Hepatocyte (in vitro differentiated cells): ENCODE measurements at regions not wholly inside any gene's neighbourhood (a gene's known extent, or its start where the extent isn't known, plus 50 kb on each side); places are given as distances from the start of the nearest gene placed in this dataset.

ENCODE experiments used
- DNase-seq: peaks from one replicate; pipeline ENCODE4 v3.0.0-alpha.2; 2016; ENCODE audit warnings: low spot score
- H2AFZ ChIP-seq: fragments of 200-600 bp; sonication (generic); 2 replicates; pipeline ENCODE4 v1.6.0; 2016; ENCODE audit warnings: antibody characterized with exemption, mild to moderate bottlenecking
- H3K27ac ChIP-seq: fragments of 200-600 bp; sonication (generic); 2 replicates; pipeline ENCODE4 v1.5.1; 2016; ENCODE audit warnings: mild to moderate bottlenecking
- H3K27me3 ChIP-seq: fragments of 200-600 bp; sonication (generic); 2 replicates; pipeline ENCODE4 v1.6.1; 2016
- H3K36me3 ChIP-seq: fragments of 200-600 bp; sonication (generic); replicated peaks from 2 replicates; pipeline ENCODE4 v1.5.1; 2016; ENCODE audit warnings: low read depth; ENCODE audit not compliant: insufficient read depth
- H3K4me1 ChIP-seq: fragments of 200-600 bp; sonication (generic); 2 replicates; pipeline ENCODE4 v1.5.1; 2016; ENCODE audit warnings: mild to moderate bottlenecking, moderate library complexity; ENCODE audit not compliant: insufficient read depth
- H3K4me2 ChIP-seq: fragments of 200-600 bp; sonication (generic); 2 replicates; pipeline ENCODE4 v1.6.0; 2016
- H3K4me3 ChIP-seq: fragments of 200-600 bp; sonication (generic); 2 replicates; pipeline ENCODE4 v1.5.1; 2016; ENCODE audit warnings: mild to moderate bottlenecking
- H3K79me2 ChIP-seq: fragments of 200-600 bp; sonication (generic); 2 replicates; pipeline ENCODE4 v1.6.0; 2017; ENCODE audit warnings: mild to moderate bottlenecking
- H3K9me2 ChIP-seq: fragments of 200-600 bp; sonication (generic); replicated peaks from 2 replicates; pipeline ENCODE4 v1.6.0; 2017; ENCODE audit warnings: mild to moderate bottlenecking; ENCODE audit not compliant: insufficient read depth
- H3K9me3 ChIP-seq: fragments of 200-600 bp; sonication (generic); 2 replicates; pipeline ENCODE4 v1.5.1; 2016; ENCODE audit warnings: low read depth, mild to moderate bottlenecking
- H4K20me1 ChIP-seq: fragments of 200-600 bp; sonication (generic); 2 replicates; pipeline ENCODE4 v1.6.0; 2016; ENCODE audit warnings: mild to moderate bottlenecking; ENCODE audit not compliant: insufficient read depth, poor library complexity, severe bottlenecking
- EZH2 ChIP-seq: fragments of 200-600 bp; sonication (generic); IDR thresholded peaks from 2 replicates; pipeline ENCODE4 v1.6.1; 2016; ENCODE audit warnings: antibody characterized with exemption, mild to moderate bottlenecking, borderline replicate concordance
- EZH2phosphoT487 ChIP-seq: fragments of 200-600 bp; sonication (generic); IDR thresholded peaks from one replicate; pipeline ENCODE4 v1.6.1; 2018; ENCODE audit warnings: antibody characterized with exemption, mild to moderate bottlenecking, low read depth, moderate library complexity; ENCODE audit not compliant: unreplicated experiment, severe bottlenecking
- WGBS: methylation state at CpG from one replicate; pipeline ENCODE4 v1.1.6; 2016; ENCODE audit warnings: low lambda C conversion rate; ENCODE audit errors: missing lambda C conversion rate; 5-methylcytosine and 5-hydroxymethylcytosine counted together
- TF ChIP-seq, protein P1 (sequence below): fragments of 200-600 bp; sonication (generic); IDR thresholded peaks from 2 replicates; pipeline ENCODE4 v1.5.1; 2016; ENCODE audit warnings: antibody characterized with exemption, mild to moderate bottlenecking; ENCODE audit not compliant: poor library complexity

DNA sequence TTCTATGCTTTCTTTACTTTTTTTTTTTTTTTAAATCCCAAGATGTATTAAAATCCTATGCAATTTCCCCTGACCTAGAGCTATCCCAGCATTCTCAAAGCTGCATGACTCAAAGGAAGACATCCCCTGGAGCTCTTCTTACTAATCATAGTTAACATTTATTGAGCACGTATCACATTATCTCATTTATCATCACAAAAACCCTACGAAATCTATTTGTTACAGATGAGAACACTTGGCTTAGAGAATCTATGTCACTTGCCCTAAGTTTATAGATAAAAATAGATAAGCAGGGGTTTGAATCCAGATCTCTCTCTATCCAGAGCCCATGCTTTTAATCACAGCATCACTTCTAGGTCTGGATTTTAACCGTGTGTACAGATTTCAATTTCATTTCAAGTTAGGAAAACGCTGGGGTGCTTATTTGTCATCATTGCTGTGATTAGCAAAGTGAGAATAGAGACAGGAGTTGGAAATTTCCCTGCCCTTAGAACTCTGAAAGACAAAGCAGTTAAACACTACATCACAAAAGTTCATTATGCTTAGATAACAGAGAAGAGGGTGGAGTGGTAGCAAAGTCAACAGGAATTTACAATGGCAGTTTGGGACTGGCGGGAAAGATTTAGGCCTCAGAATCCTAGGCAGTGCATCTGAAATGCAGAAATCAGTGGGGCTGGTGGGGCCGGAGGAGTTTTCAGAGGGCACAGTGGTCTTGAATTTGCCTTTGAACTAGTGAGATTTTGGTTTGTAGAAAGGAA lies 177.7 kb upstream of the FRMD6 start:
- Histone ChIP-seq H3K4me3 (no peak overlapping the region), H4K20me1 (no peaks in the 10 kb centered on the region), H3K4me2 (no peak overlapping the region), H2AFZ (no peak overlapping the region), H3K27me3 (no peaks in the 10 kb centered on the region), H3K79me2 (no peaks in the 10 kb centered on the region), H3K4me1 (peaks cover 11% of the 10 kb centered on the region), H3K27ac (no peak overlapping the region), H3K9me3 (no peaks in the 10 kb centered on the region), H3K9me2 (no peaks in the 10 kb centered on the region), H3K36me3 (no peaks in the 10 kb centered on the region)
- 51% methylated on average over 6 of the region's 6 CpGs for WGBS
- no peak for TF ChIP-seq EZH2phosphoT487
- TF ChIP-seq, protein P1, sequence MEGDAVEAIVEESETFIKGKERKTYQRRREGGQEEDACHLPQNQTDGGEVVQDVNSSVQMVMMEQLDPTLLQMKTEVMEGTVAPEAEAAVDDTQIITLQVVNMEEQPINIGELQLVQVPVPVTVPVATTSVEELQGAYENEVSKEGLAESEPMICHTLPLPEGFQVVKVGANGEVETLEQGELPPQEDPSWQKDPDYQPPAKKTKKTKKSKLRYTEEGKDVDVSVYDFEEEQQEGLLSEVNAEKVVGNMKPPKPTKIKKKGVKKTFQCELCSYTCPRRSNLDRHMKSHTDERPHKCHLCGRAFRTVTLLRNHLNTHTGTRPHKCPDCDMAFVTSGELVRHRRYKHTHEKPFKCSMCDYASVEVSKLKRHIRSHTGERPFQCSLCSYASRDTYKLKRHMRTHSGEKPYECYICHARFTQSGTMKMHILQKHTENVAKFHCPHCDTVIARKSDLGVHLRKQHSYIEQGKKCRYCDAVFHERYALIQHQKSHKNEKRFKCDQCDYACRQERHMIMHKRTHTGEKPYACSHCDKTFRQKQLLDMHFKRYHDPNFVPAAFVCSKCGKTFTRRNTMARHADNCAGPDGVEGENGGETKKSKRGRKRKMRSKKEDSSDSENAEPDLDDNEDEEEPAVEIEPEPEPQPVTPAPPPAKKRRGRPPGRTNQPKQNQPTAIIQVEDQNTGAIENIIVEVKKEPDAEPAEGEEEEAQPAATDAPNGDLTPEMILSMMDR = no peak
- no peak for TF ChIP-seq EZH2
- DNase-seq = no peak

GRCh38 chr14:51474854-51475253 lies 176.9 kb upstream of the FRMD6 start:
- Histone ChIP-seq H3K9me2 (no peaks in the 10 kb centered on the region), H3K36me3 (no peaks in the 10 kb centered on the region), H3K9me3 (no peaks in the 10 kb centered on the region), H2AFZ (no peak overlapping the region), H3K4me2 (no peak overlapping the region), H3K79me2 (no peaks in the 10 kb centered on the region), H3K4me1 (peaks cover 11% of the 10 kb centered on the region), H3K27ac (no peak overlapping the region), H3K27me3 (no peaks in the 10 kb centered on the region), H4K20me1 (no peaks in the 10 kb centered on the region), H3K4me3 (no peak overlapping the region)
- DNase-seq = no peak
- TF ChIP-seq EZH2phosphoT487 = no peak
- TF ChIP-seq EZH2 = no peak
- TF ChIP-seq, protein P1 = no peak

- H3K27me3 ChIP-seq = no peaks in the 10 kb centered on the region
- TF ChIP-seq, protein P1 = no peak
- no peak for TF ChIP-seq EZH2
- TF ChIP-seq EZH2phosphoT487 = no peak
- no peak overlapping the region for H3K27ac ChIP-seq
Measured at GRCh38 chr14:51478175-51478621, 173.5 kb upstream of the FRMD6 start.

More at GRCh38 chr14:51478175-51478621, 173.5 kb upstream of the FRMD6 start:
- Histone ChIP-seq H3K4me3 (no peak overlapping the region), H3K4me1 (peaks cover 4% of the 10 kb centered on the region), H3K79me2 (no peaks in the 10 kb centered on the region), H3K4me2 (no peak overlapping the region), H2AFZ (no peak overlapping the region), H3K9me3 (no peaks in the 10 kb centered on the region), H3K36me3 (no peaks in the 10 kb centered on the region), H4K20me1 (no peaks in the 10 kb centered on the region), H3K9me2 (no peaks in the 10 kb centered on the region)
- no peak for DNase-seq
- 88% methylated on average over 4 of the region's 4 CpGs for WGBS
